ENCODE measurements at regions not wholly inside any gene's neighbourhood (a gene's known extent, or its start where the extent isn't known, plus 50 kb on each side); places are given as distances from the start of the nearest gene placed in this dataset.

DNA sequence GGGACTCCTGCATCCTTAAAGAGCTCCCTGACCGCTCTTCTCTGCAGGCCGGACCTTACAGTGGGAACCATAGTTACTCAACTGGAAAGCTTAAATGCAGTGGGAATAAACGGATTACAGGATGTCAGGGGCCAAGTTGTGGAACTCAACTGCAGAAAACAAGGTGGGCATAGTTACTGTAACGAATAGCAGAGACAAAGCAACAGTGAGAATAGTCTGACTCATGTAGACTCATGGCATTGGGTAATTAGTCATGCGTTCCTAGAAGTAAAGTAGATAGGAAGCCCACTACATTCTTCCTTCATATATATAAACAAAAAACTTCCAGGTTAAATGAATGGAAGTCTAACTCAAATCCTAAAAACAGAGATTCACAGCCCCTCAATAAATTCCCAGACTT lies 95.5 kb upstream of the CHRNA7 start:
- no peak for DNase-seq (ENCODE audit: low read depth)
- no peak overlapping the region for H3K4me3 ChIP-seq (ENCODE audit: low read depth, low read length)
- TF ChIP-seq, protein P1, sequence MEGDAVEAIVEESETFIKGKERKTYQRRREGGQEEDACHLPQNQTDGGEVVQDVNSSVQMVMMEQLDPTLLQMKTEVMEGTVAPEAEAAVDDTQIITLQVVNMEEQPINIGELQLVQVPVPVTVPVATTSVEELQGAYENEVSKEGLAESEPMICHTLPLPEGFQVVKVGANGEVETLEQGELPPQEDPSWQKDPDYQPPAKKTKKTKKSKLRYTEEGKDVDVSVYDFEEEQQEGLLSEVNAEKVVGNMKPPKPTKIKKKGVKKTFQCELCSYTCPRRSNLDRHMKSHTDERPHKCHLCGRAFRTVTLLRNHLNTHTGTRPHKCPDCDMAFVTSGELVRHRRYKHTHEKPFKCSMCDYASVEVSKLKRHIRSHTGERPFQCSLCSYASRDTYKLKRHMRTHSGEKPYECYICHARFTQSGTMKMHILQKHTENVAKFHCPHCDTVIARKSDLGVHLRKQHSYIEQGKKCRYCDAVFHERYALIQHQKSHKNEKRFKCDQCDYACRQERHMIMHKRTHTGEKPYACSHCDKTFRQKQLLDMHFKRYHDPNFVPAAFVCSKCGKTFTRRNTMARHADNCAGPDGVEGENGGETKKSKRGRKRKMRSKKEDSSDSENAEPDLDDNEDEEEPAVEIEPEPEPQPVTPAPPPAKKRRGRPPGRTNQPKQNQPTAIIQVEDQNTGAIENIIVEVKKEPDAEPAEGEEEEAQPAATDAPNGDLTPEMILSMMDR (IDR thresholded peaks at IDR 0.05; ENCODE audit: insufficient read depth, low read depth, low read length): no peak

DNA sequence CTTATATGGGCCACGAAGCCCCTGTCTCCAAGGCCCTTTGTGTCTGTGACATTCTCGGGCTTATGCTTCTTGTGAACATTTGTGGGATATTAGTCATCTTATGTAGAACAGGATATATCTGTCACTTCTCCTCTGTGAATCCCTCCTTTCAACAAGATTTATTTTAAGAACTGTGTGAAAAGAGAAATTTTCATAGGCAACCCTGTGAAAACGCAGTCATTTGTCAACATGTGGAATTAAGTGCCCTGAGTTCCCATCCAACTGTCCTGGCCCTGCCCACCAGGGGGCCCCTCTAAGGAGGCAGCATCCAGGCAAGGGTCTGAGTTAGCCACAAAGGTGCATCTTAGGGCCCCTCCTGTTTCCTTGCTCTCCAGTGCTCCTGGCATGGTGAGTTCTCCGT lies 76.8 kb upstream of the CHRNA7 start:
- no peak overlapping the region for H3K4me3 ChIP-seq (ENCODE audit: low read depth, low read length)
- DNase-seq (ENCODE audit: low read depth): no peak
- TF ChIP-seq, protein P1 (IDR thresholded peaks at IDR 0.05; ENCODE audit: insufficient read depth, low read depth, low read length): no peak

DNA sequence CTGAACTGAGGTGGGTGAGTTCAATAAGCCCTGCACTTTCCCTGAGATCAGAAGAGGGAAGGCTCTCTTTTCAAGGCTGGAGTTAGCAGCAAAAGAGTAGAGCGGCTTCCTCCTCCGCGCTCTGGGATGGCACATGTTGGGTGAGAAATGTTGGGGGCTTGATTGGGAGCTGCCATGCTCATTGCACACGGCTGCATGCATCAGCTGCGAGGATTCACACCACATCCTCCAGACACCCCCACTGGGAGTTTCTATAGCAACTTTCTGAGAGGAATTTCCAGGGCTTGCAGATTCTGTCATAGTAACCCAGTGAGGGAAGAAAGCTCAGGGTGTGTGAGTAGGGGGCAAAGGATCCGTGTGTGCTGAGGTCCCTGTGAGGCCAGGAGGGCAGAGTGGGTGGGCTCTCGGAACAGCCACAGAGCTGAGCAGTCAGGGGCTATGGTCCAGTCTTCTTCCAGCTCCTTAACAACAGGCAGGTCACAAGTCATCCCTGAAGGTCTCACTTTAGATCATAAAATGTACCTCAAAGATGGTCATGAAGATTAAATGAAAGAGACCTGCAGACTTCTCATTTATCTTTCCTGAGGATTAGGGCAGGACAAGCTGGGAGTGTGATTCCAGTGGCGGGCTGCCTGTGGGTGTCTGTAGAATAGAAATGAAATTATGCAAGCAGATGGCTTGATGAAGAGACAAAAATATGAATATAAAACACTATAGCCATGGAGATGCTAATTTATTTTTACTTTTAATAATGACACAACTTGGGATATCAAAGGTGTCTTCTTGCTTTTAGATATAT lies 75.7 kb upstream of the CHRNA7 start:
- TF ChIP-seq, protein P1 (IDR thresholded peaks at IDR 0.05; ENCODE audit: insufficient read depth, low read depth, low read length): no peak
- H3K4me3 ChIP-seq (ENCODE audit: low read depth, low read length): no peak overlapping the region
- DNase-seq (ENCODE audit: low read depth): no peak

DNA sequence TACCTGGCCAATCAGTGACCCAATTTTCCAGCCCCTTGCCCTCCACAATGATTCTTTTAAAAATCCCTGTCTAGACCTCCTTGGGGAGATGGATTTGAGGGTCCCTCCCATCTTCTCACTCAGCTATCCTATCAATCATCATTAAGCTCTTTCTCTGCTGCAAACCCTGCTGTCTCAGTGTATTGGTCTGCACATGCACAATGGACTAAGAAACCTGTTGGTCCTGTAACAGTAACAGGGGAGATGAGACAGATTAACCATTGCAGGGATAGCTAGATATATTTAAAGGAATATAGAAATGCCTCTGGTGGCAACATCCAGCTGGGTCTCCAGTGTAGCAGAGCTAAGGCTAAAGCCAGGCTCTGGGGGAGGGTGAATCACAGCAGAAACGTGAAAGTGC lies 74.6 kb upstream of the CHRNA7 start:
- DNase-seq (ENCODE audit: low read depth): no peak
- no peak overlapping the region for H3K4me3 ChIP-seq (ENCODE audit: low read depth, low read length)
- TF ChIP-seq, protein P1 (IDR thresholded peaks at IDR 0.05; ENCODE audit: insufficient read depth, low read depth, low read length): no peak

DNA sequence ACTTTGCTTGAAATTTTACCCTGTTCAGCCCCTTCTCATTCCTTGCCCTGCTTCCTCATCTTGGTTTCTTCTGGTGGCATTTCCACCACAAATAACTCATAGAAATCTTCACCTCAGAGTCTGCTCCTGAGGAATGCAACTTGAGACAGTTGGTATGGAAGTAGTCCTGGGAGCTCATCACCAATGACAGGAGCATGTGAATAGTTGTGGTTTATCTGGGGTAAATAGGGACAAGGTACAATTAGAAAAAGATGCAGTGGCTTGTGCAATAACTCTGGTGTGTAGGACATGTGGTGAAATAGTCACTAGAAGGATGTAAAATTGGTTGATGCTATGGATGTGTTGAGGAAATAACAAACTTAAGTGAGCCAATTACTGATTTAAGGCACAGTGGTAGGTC lies 72.7 kb upstream of the CHRNA7 start:
- TF ChIP-seq, protein P1 (IDR thresholded peaks at IDR 0.05; ENCODE audit: insufficient read depth, low read depth, low read length): no peak
- no peak for DNase-seq (ENCODE audit: low read depth)
- H3K4me3 ChIP-seq (ENCODE audit: low read depth, low read length): no peak overlapping the region

DNA sequence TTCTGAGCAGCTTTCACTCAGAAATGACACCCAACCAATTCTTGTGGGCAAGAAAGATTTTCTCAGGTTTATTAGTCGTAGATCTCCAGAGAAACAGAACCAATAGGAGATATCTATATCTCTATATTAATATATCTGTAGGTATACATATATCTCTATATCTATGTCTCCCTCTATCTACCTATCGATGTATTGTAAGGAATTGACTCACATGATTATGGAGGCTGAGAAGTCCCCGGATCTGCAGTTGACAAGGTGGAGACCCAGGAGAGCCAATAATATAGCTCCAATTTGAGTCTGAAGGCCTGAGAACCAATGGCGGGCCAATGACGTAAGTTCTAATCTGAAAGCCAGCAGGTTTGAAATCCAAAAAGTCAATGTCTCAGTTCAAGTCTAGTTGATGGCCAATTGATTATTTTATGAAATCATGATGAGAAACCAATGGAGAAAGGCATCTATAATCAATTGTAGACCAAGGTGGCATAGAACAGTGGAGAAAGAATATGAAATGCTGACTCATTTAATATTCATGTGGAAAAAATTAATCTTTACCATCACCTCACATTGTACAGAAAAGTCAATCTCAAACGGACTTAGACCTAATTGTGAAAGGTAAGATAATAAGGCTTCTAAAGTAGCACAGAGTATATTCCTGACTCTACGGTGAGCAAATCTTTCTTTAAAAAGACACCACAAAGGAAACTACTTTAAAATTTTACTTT lies 65.6 kb upstream of the CHRNA7 start:
- H3K4me3 ChIP-seq (ENCODE audit: low read depth, low read length): no peak overlapping the region
- DNase-seq (ENCODE audit: low read depth): no peak
- TF ChIP-seq, protein P1 (IDR thresholded peaks at IDR 0.05; ENCODE audit: insufficient read depth, low read depth, low read length): no peak

All from fibroblast of villous mesenchyme (primary cell).